ENCODE measurements at regions not wholly inside any gene's neighbourhood (a gene's known extent, or its start where the extent isn't known, plus 50 kb on each side); places are given as distances from the start of the nearest gene placed in this dataset.

DNA sequence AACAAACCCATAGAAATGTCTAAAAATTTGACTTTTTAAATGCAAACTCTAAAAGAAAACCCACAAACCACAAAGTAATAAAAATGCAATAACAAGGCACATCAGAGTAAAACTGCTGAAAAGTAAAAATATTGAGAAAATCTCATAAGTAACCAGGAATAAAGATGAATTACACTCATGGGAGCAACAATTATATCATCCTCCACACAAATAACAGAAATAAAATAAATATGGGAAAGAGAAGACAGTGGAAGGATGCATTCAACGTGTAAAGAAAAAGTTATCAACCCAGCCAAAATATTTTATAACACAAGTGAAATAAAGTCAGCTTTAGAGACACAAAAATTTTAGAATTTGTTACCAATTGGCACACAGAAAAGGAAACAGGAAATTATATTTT is 1420.2 kb downstream of the PCDH18 start:
- TF ChIP-seq, protein P1, sequence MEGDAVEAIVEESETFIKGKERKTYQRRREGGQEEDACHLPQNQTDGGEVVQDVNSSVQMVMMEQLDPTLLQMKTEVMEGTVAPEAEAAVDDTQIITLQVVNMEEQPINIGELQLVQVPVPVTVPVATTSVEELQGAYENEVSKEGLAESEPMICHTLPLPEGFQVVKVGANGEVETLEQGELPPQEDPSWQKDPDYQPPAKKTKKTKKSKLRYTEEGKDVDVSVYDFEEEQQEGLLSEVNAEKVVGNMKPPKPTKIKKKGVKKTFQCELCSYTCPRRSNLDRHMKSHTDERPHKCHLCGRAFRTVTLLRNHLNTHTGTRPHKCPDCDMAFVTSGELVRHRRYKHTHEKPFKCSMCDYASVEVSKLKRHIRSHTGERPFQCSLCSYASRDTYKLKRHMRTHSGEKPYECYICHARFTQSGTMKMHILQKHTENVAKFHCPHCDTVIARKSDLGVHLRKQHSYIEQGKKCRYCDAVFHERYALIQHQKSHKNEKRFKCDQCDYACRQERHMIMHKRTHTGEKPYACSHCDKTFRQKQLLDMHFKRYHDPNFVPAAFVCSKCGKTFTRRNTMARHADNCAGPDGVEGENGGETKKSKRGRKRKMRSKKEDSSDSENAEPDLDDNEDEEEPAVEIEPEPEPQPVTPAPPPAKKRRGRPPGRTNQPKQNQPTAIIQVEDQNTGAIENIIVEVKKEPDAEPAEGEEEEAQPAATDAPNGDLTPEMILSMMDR (IDR thresholded peaks at IDR 0.05 in 2 of 3, conservative IDR thresholded peaks at IDR 0.05 in 1 of 3; ENCODE audit: borderline replicate concordance in 1 of 3, insufficient read depth in 1 of 3, low read depth in 2 of 3, low read length in 2 of 3): no peak
- TF ChIP-seq, protein P2, sequence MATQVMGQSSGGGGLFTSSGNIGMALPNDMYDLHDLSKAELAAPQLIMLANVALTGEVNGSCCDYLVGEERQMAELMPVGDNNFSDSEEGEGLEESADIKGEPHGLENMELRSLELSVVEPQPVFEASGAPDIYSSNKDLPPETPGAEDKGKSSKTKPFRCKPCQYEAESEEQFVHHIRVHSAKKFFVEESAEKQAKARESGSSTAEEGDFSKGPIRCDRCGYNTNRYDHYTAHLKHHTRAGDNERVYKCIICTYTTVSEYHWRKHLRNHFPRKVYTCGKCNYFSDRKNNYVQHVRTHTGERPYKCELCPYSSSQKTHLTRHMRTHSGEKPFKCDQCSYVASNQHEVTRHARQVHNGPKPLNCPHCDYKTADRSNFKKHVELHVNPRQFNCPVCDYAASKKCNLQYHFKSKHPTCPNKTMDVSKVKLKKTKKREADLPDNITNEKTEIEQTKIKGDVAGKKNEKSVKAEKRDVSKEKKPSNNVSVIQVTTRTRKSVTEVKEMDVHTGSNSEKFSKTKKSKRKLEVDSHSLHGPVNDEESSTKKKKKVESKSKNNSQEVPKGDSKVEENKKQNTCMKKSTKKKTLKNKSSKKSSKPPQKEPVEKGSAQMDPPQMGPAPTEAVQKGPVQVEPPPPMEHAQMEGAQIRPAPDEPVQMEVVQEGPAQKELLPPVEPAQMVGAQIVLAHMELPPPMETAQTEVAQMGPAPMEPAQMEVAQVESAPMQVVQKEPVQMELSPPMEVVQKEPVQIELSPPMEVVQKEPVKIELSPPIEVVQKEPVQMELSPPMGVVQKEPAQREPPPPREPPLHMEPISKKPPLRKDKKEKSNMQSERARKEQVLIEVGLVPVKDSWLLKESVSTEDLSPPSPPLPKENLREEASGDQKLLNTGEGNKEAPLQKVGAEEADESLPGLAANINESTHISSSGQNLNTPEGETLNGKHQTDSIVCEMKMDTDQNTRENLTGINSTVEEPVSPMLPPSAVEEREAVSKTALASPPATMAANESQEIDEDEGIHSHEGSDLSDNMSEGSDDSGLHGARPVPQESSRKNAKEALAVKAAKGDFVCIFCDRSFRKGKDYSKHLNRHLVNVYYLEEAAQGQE (IDR thresholded peaks at IDR 0.05; ENCODE audit: low read depth): no peak
- TF ChIP-seq POLR2AphosphoS5 (IDR thresholded peaks at IDR 0.05; ENCODE audit: low read depth, low read length) (no peak), SP1 (IDR thresholded peaks at IDR 0.05; ENCODE audit: low read depth) (no peak), JUND (IDR thresholded peaks at IDR 0.05) (no peak), POLR2A (IDR thresholded peaks at IDR 0.05; ENCODE audit: borderline replicate concordance, extremely low read depth, insufficient read depth, insufficient read length) (no peak), ZNF274 (IDR thresholded peaks at IDR 0.05; ENCODE audit: low read depth, low read length) (no peak)

Measured in HCT116 (cell line).